Kidney (tissue), 13 donors: ENCODE measurements at regions not wholly inside any gene's neighbourhood (a gene's known extent, or its start where the extent isn't known, plus 50 kb on each side); places are given as distances from the start of the nearest gene placed in this dataset.

Experiments used
- DNase-seq, 5 donors: peaks; one replicate each; pipeline ENCODE4 v3.0.0-alpha.2; 2013 to 2020
- FAIRE-seq: peaks from 2 replicates; lab custom pipeline; 2012; peaks lifted over from hg19 to GRCh38; lab: Jason Lieb, UNC
- H3K27ac ChIP-seq, 2 donors: one replicate each; pipeline ENCODE4 v1.7.0; 2013; ENCODE audit warnings: low read depth in 2 of 2, low read length in 2 of 2, inconsistent platforms in 1 of 2
- H3K27me3 ChIP-seq: one replicate; pipeline ENCODE4 v1.7.1; 2013; ENCODE audit warnings: low read length, inconsistent platforms; ENCODE audit not compliant: control insufficient read depth, insufficient read depth
- H3K36me3 ChIP-seq, 3 donors: one replicate each; pipeline versions ENCODE4 v1.7.0 to v1.7.1; 2013; ENCODE audit warnings: low read length in 3 of 3, control low read depth in 1 of 3, inconsistent platforms in 1 of 3; ENCODE audit not compliant: insufficient read depth in 3 of 3, control insufficient read depth in 2 of 3
- H3K4me1 ChIP-seq, 3 donors: one replicate each; pipeline versions ENCODE4 v1.7.0 to v1.7.1; 2013; ENCODE audit warnings: low read length in 3 of 3, inconsistent platforms in 1 of 3, low read depth in 1 of 3; ENCODE audit not compliant: control insufficient read depth in 2 of 3, insufficient read depth in 2 of 3
- H3K4me3 ChIP-seq, 3 donors: one replicate each; pipeline versions ENCODE4 v1.7.0 to v1.8.1; 2013; ENCODE audit warnings: low read length in 3 of 3, control low read depth in 1 of 3, inconsistent platforms in 1 of 3
- H3K9ac ChIP-seq, 3 donors: one replicate each; pipeline versions ENCODE4 v1.7.0 to v1.7.1; 2013; ENCODE audit warnings: low read length in 3 of 3, control low read depth in 1 of 3, inconsistent platforms in 1 of 3
- H3K9me3 ChIP-seq, 3 donors: one replicate each; pipeline versions ENCODE4 v1.7.0 to v1.7.1; 2013; ENCODE audit warnings: low read length in 3 of 3, control low read depth in 1 of 3, inconsistent platforms in 1 of 3; ENCODE audit not compliant: control insufficient read depth in 2 of 3, insufficient read depth in 1 of 3
- intact Hi-C: fragments of 100-400 bp; cut with DNase I; formaldehyde crosslinking; loops from one replicate; pipeline ENCODE4 v1.11.1; 2022
- TF ChIP-seq, protein P1 (sequence below): IDR thresholded peaks from 3 replicates; pipeline ENCODE4 v1.5.1; 2012; ENCODE audit warnings: mild to moderate bottlenecking, moderate library complexity, borderline replicate concordance; ENCODE audit not compliant: insufficient read depth; ENCODE audit errors: extremely low read depth
- donor health status: control.
- donor health status: control.
- donor health status: control.
- donor health status: control.
- donor health status: control.
- donor health status: DM: yes; HTN: yes; CAD: no.
- donor health status: Normal renal cell carcinoma (clear cell type).

GRCh38 chr5:52580921-52581320 lies 206.8 kb upstream of the ITGA1 start:
- Histone ChIP-seq H3K27ac (no peak overlapping the region), H3K4me1 (no peaks in the 10 kb centered on the region), H3K9ac (no peak overlapping the region), H3K36me3 (no peaks in the 10 kb centered on the region), H3K4me3 (no peak overlapping the region), H3K27me3 (no peaks in the 10 kb centered on the region), H3K9me3 (no peaks in the 10 kb centered on the region)
- FAIRE-seq (no peak), DNase-seq (no peak)
- intact Hi-C loops = no loop called here
- TF ChIP-seq, protein P1, sequence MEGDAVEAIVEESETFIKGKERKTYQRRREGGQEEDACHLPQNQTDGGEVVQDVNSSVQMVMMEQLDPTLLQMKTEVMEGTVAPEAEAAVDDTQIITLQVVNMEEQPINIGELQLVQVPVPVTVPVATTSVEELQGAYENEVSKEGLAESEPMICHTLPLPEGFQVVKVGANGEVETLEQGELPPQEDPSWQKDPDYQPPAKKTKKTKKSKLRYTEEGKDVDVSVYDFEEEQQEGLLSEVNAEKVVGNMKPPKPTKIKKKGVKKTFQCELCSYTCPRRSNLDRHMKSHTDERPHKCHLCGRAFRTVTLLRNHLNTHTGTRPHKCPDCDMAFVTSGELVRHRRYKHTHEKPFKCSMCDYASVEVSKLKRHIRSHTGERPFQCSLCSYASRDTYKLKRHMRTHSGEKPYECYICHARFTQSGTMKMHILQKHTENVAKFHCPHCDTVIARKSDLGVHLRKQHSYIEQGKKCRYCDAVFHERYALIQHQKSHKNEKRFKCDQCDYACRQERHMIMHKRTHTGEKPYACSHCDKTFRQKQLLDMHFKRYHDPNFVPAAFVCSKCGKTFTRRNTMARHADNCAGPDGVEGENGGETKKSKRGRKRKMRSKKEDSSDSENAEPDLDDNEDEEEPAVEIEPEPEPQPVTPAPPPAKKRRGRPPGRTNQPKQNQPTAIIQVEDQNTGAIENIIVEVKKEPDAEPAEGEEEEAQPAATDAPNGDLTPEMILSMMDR = no peak

DNA sequence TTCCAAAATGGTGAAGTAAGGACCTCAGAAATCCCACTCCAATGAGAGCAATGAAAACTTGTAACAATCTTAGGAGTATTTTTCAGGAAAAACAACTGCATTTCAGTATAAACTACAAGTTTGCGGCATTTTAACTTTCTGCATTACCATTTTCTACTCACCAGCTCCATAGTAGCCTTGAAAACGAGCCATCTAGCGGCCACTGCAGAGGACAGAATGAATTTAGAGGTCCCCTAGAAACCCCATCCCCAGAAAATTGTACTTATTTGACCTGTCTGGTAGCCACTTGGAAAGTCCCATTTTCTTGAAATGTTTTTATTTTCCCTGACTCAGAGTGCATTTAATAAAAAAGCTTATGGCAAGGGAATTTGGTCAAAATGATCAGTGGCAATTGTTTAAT lies 205.4 kb upstream of the ITGA1 start:
- Histone ChIP-seq H3K9me3 (no peaks in the 10 kb centered on the region), H3K9ac (no peak overlapping the region), H3K27ac (no peak overlapping the region), H3K4me1 (no peaks in the 10 kb centered on the region), H3K27me3 (no peaks in the 10 kb centered on the region), H3K4me3 (no peak overlapping the region), H3K36me3 (no peaks in the 10 kb centered on the region)
- TF ChIP-seq, protein P1 = no peak
- DNase-seq = no peak
- no peak for FAIRE-seq
- intact Hi-C loops = no loop called here

DNA sequence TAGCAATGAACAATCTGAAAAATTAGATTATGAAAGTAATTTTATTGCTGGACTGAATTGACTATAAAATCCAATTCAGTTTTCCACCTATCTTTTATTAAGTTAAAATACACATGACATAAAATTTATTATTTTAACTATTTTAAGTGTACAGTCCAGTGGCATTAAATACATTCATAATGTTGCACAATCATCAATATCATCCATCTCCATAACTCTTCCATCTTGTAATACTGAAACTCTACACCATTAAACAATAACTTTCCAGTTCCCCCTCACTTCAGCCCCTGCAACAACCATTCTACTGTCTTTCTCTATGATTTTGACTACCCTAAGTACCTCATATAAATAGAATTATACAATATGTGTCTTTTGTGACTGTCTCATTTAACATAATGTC lies 200.6 kb upstream of the ITGA1 start:
- Histone ChIP-seq H3K9ac (no peak overlapping the region), H3K4me3 (no peak overlapping the region), H3K4me1 (no peaks in the 10 kb centered on the region), H3K27me3 (no peaks in the 10 kb centered on the region), H3K27ac (no peak overlapping the region), H3K9me3 (no peaks in the 10 kb centered on the region), H3K36me3 (no peaks in the 10 kb centered on the region)
- intact Hi-C loops = no loop called here
- TF ChIP-seq, protein P1 = no peak
- DNase-seq = no peak
- no peak for FAIRE-seq

GRCh38 chr5:52597625-52598024 lies 190.1 kb upstream of the ITGA1 start:
- Histone ChIP-seq H3K4me3 (no peak overlapping the region), H3K4me1 (no peaks in the 10 kb centered on the region), H3K9ac (no peak overlapping the region), H3K27ac (no peak overlapping the region), H3K36me3 (no peaks in the 10 kb centered on the region), H3K9me3 (no peaks in the 10 kb centered on the region), H3K27me3 (no peaks in the 10 kb centered on the region)
- intact Hi-C loops = no loop called here
- FAIRE-seq (no peak), DNase-seq (no peak)
- TF ChIP-seq, protein P1 = no peak
